SK-N-SH (cell line): ENCODE measurements at regions not wholly inside any gene's neighbourhood (a gene's known extent, or its start where the extent isn't known, plus 50 kb on each side); places are given as distances from the start of the nearest gene placed in this dataset.

Experiments
- CTCF ChIA-PET: fragments of 300-600, 350-600 bp; formaldehyde crosslinking; extraction: SDS; loops from one replicate; lab custom pipeline; 2021; lab: Yijun Ruan, JAX
- POLR2A ChIA-PET: fragments of 350-600 bp; sonication (Branson Sonifier 250); formaldehyde crosslinking; extraction: SDS; loops from one replicate; lab custom pipeline; 2020; ENCODE audit warnings: antibody characterized with exemption, inconsistent platforms; lab: Yijun Ruan, JAX
- DNase-seq: peaks from one replicate; pipeline ENCODE4 v3.0.0; 2012
- H2AFZ ChIP-seq: fragments of 200-600 bp; sonication (generic); 2 replicates; pipeline ENCODE4 v1.8.1; 2016; ENCODE audit warnings: antibody characterized with exemption, mild to moderate bottlenecking, low read depth
- H3F3A ChIP-seq: fragments of 200-600 bp; sonication (generic); replicated peaks from 2 replicates; pipeline ENCODE3; 2016; ENCODE audit warnings: antibody characterized with exemption, mild to moderate bottlenecking; ENCODE audit not compliant: insufficient read depth
- H3K27ac ChIP-seq, 2 experiments: fragments of 200-500 bp in 1 of 2; fragments of 200-600 bp in 1 of 2; sonication (Bioruptor generic) in 1 of 2; sonication (generic), shearing (Covaris generic) in 1 of 2; 2 replicates each; pipeline versions ENCODE4 v1.5.1 to v1.6.1; 2014 to 2016; ENCODE audit warnings: low read depth in 2 of 2, inconsistent platforms in 1 of 2, low read length in 1 of 2, mild to moderate bottlenecking in 1 of 2, mixed read lengths in 1 of 2
- H3K27me3 ChIP-seq: fragments of 200-600 bp; sonication (generic), shearing (Covaris generic); 2 replicates; pipeline ENCODE4 v1.6.1; 2016; ENCODE audit warnings: mixed run types; ENCODE audit not compliant: insufficient read depth
- H3K36me3 ChIP-seq, 2 experiments: fragments of 200-500 bp in 1 of 2; fragments of 200-600 bp in 1 of 2; sonication (Bioruptor generic) in 1 of 2; sonication (generic) in 1 of 2; replicated peaks in 1 of 2; 2 replicates each; pipeline versions ENCODE3 to v1.5.1; 2014 to 2016; ENCODE audit warnings: low read length in 1 of 2, mild to moderate bottlenecking in 1 of 2; ENCODE audit not compliant: insufficient read depth in 2 of 2, control insufficient read depth in 1 of 2
- H3K4me1 ChIP-seq, 2 experiments: fragments of 200-500 bp in 1 of 2; fragments of 200-600 bp in 1 of 2; sonication (Bioruptor generic) in 1 of 2; sonication (generic), shearing (Covaris generic) in 1 of 2; 2 replicates each; pipeline versions ENCODE4 v1.5.1 to v1.6.1; 2014 to 2016; ENCODE audit warnings: low read depth in 1 of 2, low read length in 1 of 2, mixed run types in 1 of 2; ENCODE audit not compliant: insufficient read depth in 2 of 2, control insufficient read depth in 1 of 2
- H3K4me2 ChIP-seq: fragments of 200-600 bp; sonication (generic), shearing (Covaris generic); 2 replicates; pipeline ENCODE4 v1.6.1; 2017; ENCODE audit warnings: mixed run types
- H3K4me3 ChIP-seq, 2 experiments: fragments of 200-500 bp in 1 of 2; fragments of 200-600 bp in 1 of 2; sonication (Bioruptor generic) in 1 of 2; sonication (generic), shearing (Covaris generic) in 1 of 2; 2 replicates each; pipeline versions ENCODE4 v1.5.1 to v1.8.1; 2014 to 2016; ENCODE audit warnings: low read depth in 2 of 2, inconsistent platforms in 1 of 2, low read length in 1 of 2, mild to moderate bottlenecking in 1 of 2, mixed read lengths in 1 of 2, moderate library complexity in 1 of 2
- H3K79me2 ChIP-seq: fragments of 200-600 bp; sonication (generic); 2 replicates; pipeline ENCODE4 v1.8.1; 2017; ENCODE audit warnings: mild to moderate bottlenecking; ENCODE audit not compliant: insufficient read depth
- H3K9ac ChIP-seq: fragments of 200-600 bp; sonication (generic); 2 replicates; pipeline ENCODE4 v1.6.1; 2017; ENCODE audit warnings: mixed run types
- H3K9me2 ChIP-seq: fragments of 200-600 bp; sonication (generic); 2 replicates; pipeline ENCODE4 v1.6.1; 2017; ENCODE audit warnings: mixed run types
- H3K9me3 ChIP-seq: fragments of 200-600 bp; sonication (generic); 2 replicates; pipeline ENCODE4 v1.6.1; 2017; ENCODE audit warnings: mixed run types, mild to moderate bottlenecking, moderate library complexity
- H4K20me1 ChIP-seq: fragments of 200-600 bp; sonication (generic); 2 replicates; pipeline ENCODE4 v1.6.1; 2017; ENCODE audit warnings: mild to moderate bottlenecking, mixed run types; ENCODE audit not compliant: insufficient read depth
- CTCF ChIP-seq: fragments of 200-600 bp; sonication (generic); IDR thresholded peaks from 2 replicates; pipeline ENCODE4 v1.6.1; 2017; ENCODE audit warnings: antibody characterized with exemption, mild to moderate bottlenecking, moderate library complexity
- EP300 ChIP-seq, 2 experiments: IDR thresholded peaks; 2 replicates each; pipeline versions ENCODE4 v1.4.0 to v1.6.1; 2012; ENCODE audit warnings: borderline replicate concordance in 1 of 2, low read depth in 1 of 2, low read length in 1 of 2
- EZH2phosphoT487 ChIP-seq: fragments of 200-600 bp; sonication (generic); IDR thresholded peaks from 2 replicates; pipeline ENCODE4 v1.6.1; 2017; ENCODE audit warnings: low read depth, mixed run types, mild to moderate bottlenecking, antibody characterized with exemption, moderate library complexity, borderline replicate concordance
- FOSL2 ChIP-seq: IDR thresholded peaks from 2 replicates; pipeline ENCODE4 v1.4.0; 2012; ENCODE audit warnings: low read depth, mild to moderate bottlenecking, moderate library complexity, borderline replicate concordance
- GABPA ChIP-seq: IDR thresholded peaks from 2 replicates; pipeline ENCODE4 v1.4.0; 2012; ENCODE audit warnings: low read depth, mild to moderate bottlenecking
- GATA2 ChIP-seq: sonication (generic); formaldehyde crosslinking; IDR thresholded peaks from 2 replicates; pipeline ENCODE4 v1.5.0; 2020; ENCODE audit warnings: mild to moderate bottlenecking, missing genetic modification reagents
- JUND ChIP-seq: IDR thresholded peaks from 2 replicates; pipeline ENCODE4 v1.4.0; 2012
- PBX3 ChIP-seq: IDR thresholded peaks from 2 replicates; pipeline ENCODE4; 2012
- RXRA ChIP-seq: IDR thresholded peaks from 2 replicates; pipeline ENCODE4 v1.4.0; 2012; ENCODE audit warnings: low read depth, mild to moderate bottlenecking, borderline replicate concordance
- TAF1 ChIP-seq: IDR thresholded peaks from 2 replicates; pipeline ENCODE4 v1.6.1; 2012; ENCODE audit warnings: low read depth, mild to moderate bottlenecking, low read length, moderate library complexity, borderline replicate concordance
- ZBTB33 ChIP-seq: IDR thresholded peaks from 2 replicates; pipeline ENCODE4 v1.4.0; 2012; ENCODE audit warnings: low read depth, borderline replicate concordance
- WGBS: methylation state at CpG from one replicate; pipeline ENCODE4 v1.1.6; 2017; ENCODE audit warnings: low lambda C conversion rate; 5-methylcytosine and 5-hydroxymethylcytosine counted together
- TF ChIP-seq, protein P1 (sequence below): IDR thresholded peaks from 2 replicates; pipeline ENCODE4 v1.4.0; 2012; ENCODE audit warnings: low read depth, borderline replicate concordance
- TF ChIP-seq, protein P2 (sequence below): IDR thresholded peaks from 2 replicates; pipeline ENCODE4 v1.6.1; 2012; ENCODE audit warnings: mild to moderate bottlenecking, low read depth, low read length, moderate library complexity

DNA sequence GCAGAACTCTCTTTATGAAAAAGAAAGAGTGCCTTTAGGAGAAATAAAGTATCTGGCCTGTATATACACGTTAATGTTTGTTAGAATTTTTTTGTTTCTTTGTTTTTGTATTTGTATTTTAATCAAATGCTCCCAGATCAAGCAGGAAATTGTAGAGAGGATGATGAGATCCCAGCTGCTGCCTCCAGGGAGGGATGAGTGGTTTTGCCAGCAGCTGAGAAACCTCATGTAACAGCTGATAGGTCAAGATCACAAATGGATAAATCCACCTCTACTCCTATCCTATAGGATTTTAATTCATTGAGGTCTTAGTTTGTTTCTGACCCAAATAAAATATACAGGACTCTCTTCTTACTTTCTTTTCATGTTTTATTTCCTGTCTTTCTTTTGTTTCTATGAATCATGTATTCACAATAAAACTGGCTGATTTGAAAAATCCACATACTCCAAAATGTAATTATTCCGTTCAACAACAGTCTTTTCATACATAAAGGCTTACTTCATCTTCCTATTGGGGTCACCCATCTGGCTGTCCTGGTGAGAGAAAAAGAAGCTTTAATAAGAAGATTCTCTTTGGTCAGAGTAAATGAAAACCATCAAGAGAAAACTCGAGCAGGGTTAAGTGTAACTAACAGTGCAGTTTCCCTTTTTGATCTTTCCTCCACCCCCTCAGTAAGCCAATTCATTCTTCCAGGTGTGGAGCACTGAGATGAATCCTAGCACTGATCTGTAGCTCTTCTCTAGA, 129.3 kb upstream of the PLPPR5 start:
- no peak overlapping the region for H2AFZ ChIP-seq
- no peak overlapping the region for H3K9ac ChIP-seq
- H4K20me1 ChIP-seq = no peaks in the 10 kb centered on the region
- CTCF ChIA-PET = interaction anchor here (1.1 kb wide), 1 partner anchor 12 kb away, joined by 3 read pairs; no protein-coding TSS in a partner anchor
- H3K4me3 ChIP-seq = no peak overlapping the region
- no peaks in the 10 kb centered on the region for H3K36me3 ChIP-seq
- WGBS = 28% methylated on average over 3 of the region's 3 CpGs
- no peaks in the 10 kb centered on the region for H3F3A ChIP-seq
- H3K9me3 ChIP-seq = no peaks in the 10 kb centered on the region
- no peak for DNase-seq
- no peaks in the 10 kb centered on the region for H3K79me2 ChIP-seq
- H3K9me2 ChIP-seq = no peaks in the 10 kb centered on the region
- no peaks in the 10 kb centered on the region; a peak in 1 of 4 replicates for H3K4me1 ChIP-seq
- POLR2A ChIA-PET = no interaction called here
- no peak for TF ChIP-seq FOSL2
- no peak for TF ChIP-seq ZBTB33
- TF ChIP-seq JUND = no peak
- TF ChIP-seq EZH2phosphoT487 = no peak
- no peak for TF ChIP-seq CTCF
- TF ChIP-seq GABPA = no peak
- no peak for TF ChIP-seq RXRA
- TF ChIP-seq EP300 (IDR thresholded peaks at IDR 0.05; ENCODE audit: borderline replicate concordance in 1 of 2, low read depth in 1 of 2, low read length in 1 of 2) = no peak
- TF ChIP-seq, protein P1, sequence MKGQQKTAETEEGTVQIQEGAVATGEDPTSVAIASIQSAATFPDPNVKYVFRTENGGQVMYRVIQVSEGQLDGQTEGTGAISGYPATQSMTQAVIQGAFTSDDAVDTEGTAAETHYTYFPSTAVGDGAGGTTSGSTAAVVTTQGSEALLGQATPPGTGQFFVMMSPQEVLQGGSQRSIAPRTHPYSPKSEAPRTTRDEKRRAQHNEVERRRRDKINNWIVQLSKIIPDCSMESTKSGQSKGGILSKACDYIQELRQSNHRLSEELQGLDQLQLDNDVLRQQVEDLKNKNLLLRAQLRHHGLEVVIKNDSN = no peak
- TF ChIP-seq, all 33 proteins: peak for 0
- H3K4me2 ChIP-seq = no peak overlapping the region
- no peak overlapping the region for H3K27ac ChIP-seq
- no peaks in the 10 kb centered on the region for H3K27me3 ChIP-seq

DNA sequence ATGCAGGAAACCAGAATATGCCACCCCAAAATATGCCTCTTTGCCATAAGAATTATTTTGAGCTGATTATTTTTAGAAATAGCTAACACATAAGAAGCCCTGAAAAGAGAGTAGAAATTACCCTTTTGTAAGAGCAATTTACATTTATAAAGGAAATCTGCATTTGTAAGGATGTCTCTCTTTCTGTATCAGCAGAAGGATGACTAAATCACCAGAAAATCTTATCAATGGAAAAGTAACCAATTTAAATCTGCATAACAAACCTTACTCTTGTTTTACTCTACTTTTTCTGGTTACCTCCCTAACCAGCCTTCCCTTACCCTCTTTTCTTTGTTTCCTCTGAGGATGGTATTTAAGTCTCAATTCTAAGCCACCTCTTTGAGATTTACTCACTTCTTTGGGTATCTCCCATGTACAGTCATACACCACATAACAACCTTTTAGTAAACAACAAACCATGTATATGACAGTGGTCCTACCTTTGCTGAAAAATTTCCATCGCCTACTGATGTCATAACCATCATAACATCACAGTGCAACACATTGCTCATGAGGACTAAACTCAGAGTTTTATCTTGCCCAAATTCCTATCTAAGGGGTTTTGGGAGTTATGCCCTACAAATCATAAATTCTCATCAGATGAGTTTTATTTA, 126.6 kb upstream of the PLPPR4 start:
- no peaks in the 10 kb centered on the region for H3K36me3 ChIP-seq
- H3K79me2 ChIP-seq = no peaks in the 10 kb centered on the region

More for the DNA sequence above, 126.6 kb upstream of the PLPPR4 start:
- TF ChIP-seq GATA2 (CRISPR knock-in tag) (no peak), PBX3 (no peak), TAF1 (no peak), EZH2phosphoT487 (no peak), JUND (no peak)
- TF ChIP-seq, protein P2, sequence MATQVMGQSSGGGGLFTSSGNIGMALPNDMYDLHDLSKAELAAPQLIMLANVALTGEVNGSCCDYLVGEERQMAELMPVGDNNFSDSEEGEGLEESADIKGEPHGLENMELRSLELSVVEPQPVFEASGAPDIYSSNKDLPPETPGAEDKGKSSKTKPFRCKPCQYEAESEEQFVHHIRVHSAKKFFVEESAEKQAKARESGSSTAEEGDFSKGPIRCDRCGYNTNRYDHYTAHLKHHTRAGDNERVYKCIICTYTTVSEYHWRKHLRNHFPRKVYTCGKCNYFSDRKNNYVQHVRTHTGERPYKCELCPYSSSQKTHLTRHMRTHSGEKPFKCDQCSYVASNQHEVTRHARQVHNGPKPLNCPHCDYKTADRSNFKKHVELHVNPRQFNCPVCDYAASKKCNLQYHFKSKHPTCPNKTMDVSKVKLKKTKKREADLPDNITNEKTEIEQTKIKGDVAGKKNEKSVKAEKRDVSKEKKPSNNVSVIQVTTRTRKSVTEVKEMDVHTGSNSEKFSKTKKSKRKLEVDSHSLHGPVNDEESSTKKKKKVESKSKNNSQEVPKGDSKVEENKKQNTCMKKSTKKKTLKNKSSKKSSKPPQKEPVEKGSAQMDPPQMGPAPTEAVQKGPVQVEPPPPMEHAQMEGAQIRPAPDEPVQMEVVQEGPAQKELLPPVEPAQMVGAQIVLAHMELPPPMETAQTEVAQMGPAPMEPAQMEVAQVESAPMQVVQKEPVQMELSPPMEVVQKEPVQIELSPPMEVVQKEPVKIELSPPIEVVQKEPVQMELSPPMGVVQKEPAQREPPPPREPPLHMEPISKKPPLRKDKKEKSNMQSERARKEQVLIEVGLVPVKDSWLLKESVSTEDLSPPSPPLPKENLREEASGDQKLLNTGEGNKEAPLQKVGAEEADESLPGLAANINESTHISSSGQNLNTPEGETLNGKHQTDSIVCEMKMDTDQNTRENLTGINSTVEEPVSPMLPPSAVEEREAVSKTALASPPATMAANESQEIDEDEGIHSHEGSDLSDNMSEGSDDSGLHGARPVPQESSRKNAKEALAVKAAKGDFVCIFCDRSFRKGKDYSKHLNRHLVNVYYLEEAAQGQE = no peak
- TF ChIP-seq, protein P1 = no peak
- POLR2A ChIA-PET = no interaction called here
- H3K9ac ChIP-seq = no peak overlapping the region
- H4K20me1 ChIP-seq = no peaks in the 10 kb centered on the region
- no peaks in the 10 kb centered on the region for H3K9me2 ChIP-seq
- no peak overlapping the region for H2AFZ ChIP-seq
- CTCF ChIA-PET = no interaction called here
- no peak overlapping the region for H3K4me2 ChIP-seq
- H3K27ac ChIP-seq = no peak overlapping the region
- no peaks in the 10 kb centered on the region for H3K9me3 ChIP-seq
- no peaks in the 10 kb centered on the region for H3K27me3 ChIP-seq
- H3K4me3 ChIP-seq = no peak overlapping the region
- DNase-seq = no peak
- no peaks in the 10 kb centered on the region for H3F3A ChIP-seq
- 53% methylated on average over 1 of the region's 1 CpG for WGBS
- H3K4me1 ChIP-seq = no peaks in the 10 kb centered on the region; a peak in 1 of 4 replicates
